OCI-LY3 (cell line): ENCODE measurements at regions not wholly inside any gene's neighbourhood (a gene's known extent, or its start where the extent isn't known, plus 50 kb on each side); places are given as distances from the start of the nearest gene placed in this dataset.

Source experiments
- H2AFZ ChIP-seq: fragments of 200-600, 300-600 bp; shearing (Covaris generic); 2 replicates; pipeline ENCODE4 v1.6.0; 2014; ENCODE audit warnings: antibody characterized with exemption, low read depth, low read length
- H3K27ac ChIP-seq: fragments of 200-600, 300-600 bp; sonication (generic); 2 replicates; pipeline ENCODE4 v1.5.1; 2014; ENCODE audit warnings: mild to moderate bottlenecking, low read length, moderate library complexity, mixed read lengths
- H3K27me3 ChIP-seq: fragments of 200-600, 300-600 bp; sonication (generic); 2 replicates; pipeline ENCODE4 v1.6.1; 2014; ENCODE audit warnings: low read depth, low read length, mixed read lengths
- H3K36me3 ChIP-seq: fragments of 200-600, 300-600 bp; sonication (generic); replicated peaks from 2 replicates; pipeline ENCODE3; 2014; ENCODE audit warnings: low read depth, low read length, mixed read lengths
- H3K4me1 ChIP-seq: fragments of 300-600, 200-600 bp; sonication (generic); 2 replicates; pipeline ENCODE4 v1.6.1; 2014; ENCODE audit warnings: low read length, mixed read lengths
- H3K4me2 ChIP-seq: fragments of 200-600, 300-600 bp; sonication (generic); 2 replicates; pipeline ENCODE4 v1.6.1; 2014; ENCODE audit warnings: low read length, mixed read lengths
- H3K4me3 ChIP-seq: fragments of 300-600, 200-600 bp; sonication (generic); 2 replicates; pipeline ENCODE4 v1.5.1; 2014; ENCODE audit warnings: antibody characterized with exemption, mild to moderate bottlenecking, low read length, moderate library complexity
- H3K79me2 ChIP-seq: fragments of 300-600, 200-600 bp; shearing (Covaris generic); 2 replicates; pipeline ENCODE4 v1.6.1; 2014; ENCODE audit warnings: mild to moderate bottlenecking, low read length, mixed read lengths
- H3K9ac ChIP-seq: fragments of 300-600, 200-600 bp; shearing (Covaris generic); 2 replicates; pipeline ENCODE4 v1.6.0; 2014; ENCODE audit warnings: mild to moderate bottlenecking, low read length, moderate library complexity
- H3K9me3 ChIP-seq: fragments of 200-600, 300-600 bp; shearing (Covaris generic); 2 replicates; pipeline ENCODE4 v1.6.1; 2014; ENCODE audit warnings: low read length, mixed read lengths; ENCODE audit not compliant: insufficient read depth
- H4K20me1 ChIP-seq: fragments of 200-600, 300-600 bp; sonication (generic); 2 replicates; pipeline ENCODE4 v1.6.1; 2016; ENCODE audit warnings: low read length, mixed read lengths; ENCODE audit not compliant: insufficient read depth
- EZH2phosphoT487 ChIP-seq: fragments of 200-600 bp; shearing (Covaris generic); IDR thresholded peaks from 2 replicates; pipeline ENCODE4 v1.6.1; 2018; ENCODE audit warnings: antibody characterized with exemption, mixed run types, low read depth
- TF ChIP-seq, protein P1 (sequence below): fragments of 200-600, 300-600 bp; sonication (generic); IDR thresholded peaks from 2 replicates; pipeline ENCODE4 v1.5.1; 2014; ENCODE audit warnings: antibody characterized with exemption, low read length, low read depth

DNA sequence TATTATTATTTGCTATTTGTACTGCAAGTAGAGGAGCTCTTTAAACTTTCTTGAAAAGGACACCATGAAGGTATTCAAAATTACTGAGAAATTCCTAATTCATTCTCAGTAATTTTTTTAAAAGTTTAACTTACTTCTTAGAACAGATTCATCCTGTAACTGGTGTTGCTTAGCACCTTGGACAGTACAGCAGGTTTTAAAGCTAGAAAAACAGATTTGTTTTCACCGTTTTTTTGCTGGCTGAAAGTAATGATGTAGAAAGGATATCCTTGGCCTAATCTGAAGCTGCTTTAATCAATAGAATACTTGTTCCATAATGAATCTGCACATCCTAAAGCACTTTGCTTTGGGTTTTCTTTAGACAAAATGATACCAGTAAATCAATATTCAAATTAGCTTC is 142.5 kb upstream of the TRAM1L1 start:
- no peaks in the 10 kb centered on the region for H3K9me3 ChIP-seq
- H4K20me1 ChIP-seq: no peaks in the 10 kb centered on the region
- no peak for TF ChIP-seq EZH2phosphoT487
- TF ChIP-seq, protein P1, sequence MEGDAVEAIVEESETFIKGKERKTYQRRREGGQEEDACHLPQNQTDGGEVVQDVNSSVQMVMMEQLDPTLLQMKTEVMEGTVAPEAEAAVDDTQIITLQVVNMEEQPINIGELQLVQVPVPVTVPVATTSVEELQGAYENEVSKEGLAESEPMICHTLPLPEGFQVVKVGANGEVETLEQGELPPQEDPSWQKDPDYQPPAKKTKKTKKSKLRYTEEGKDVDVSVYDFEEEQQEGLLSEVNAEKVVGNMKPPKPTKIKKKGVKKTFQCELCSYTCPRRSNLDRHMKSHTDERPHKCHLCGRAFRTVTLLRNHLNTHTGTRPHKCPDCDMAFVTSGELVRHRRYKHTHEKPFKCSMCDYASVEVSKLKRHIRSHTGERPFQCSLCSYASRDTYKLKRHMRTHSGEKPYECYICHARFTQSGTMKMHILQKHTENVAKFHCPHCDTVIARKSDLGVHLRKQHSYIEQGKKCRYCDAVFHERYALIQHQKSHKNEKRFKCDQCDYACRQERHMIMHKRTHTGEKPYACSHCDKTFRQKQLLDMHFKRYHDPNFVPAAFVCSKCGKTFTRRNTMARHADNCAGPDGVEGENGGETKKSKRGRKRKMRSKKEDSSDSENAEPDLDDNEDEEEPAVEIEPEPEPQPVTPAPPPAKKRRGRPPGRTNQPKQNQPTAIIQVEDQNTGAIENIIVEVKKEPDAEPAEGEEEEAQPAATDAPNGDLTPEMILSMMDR: no peak
- H2AFZ ChIP-seq: peak overlapping the region; percentile 19; the same call in 1 of the 2 replicates
- no peak overlapping the region for H3K4me2 ChIP-seq
- no peak overlapping the region for H3K9ac ChIP-seq
- H3K27me3 ChIP-seq: no peaks in the 10 kb centered on the region
- H3K4me3 ChIP-seq: no peak overlapping the region
- no peaks in the 10 kb centered on the region for H3K36me3 ChIP-seq
- H3K4me1 ChIP-seq: peaks cover 10% of the 10 kb centered on the region
- no peaks in the 10 kb centered on the region for H3K79me2 ChIP-seq
- H3K27ac ChIP-seq: no peak overlapping the region

DNA sequence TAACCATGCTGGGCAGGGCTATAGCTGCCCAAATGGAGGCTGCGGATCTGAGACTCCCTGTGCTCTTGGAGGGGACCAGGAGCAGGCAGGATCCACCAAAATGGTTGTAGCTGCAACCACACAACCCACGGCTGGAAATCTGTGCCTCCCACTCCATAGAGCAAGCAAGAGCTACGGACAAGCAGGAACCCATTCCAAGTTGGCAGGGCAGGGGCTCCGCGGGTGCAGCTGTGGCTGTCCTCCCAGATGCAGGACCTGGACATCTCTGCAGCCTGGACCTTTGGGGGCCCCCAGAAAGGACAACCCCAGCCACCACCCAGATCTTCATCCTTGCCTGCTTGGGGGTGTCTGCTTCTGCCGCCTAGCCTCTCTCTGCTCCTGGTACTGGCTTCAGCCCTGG is 154.1 kb upstream of the TRAM1L1 start:
- H3K9ac ChIP-seq: no peak overlapping the region
- H3K4me3 ChIP-seq: no peak overlapping the region
- H3K4me2 ChIP-seq: no peak overlapping the region
- H3K36me3 ChIP-seq: peaks cover 4% of the 10 kb centered on the region
- no peak overlapping the region for H3K27ac ChIP-seq
- H3K79me2 ChIP-seq: no peaks in the 10 kb centered on the region
- TF ChIP-seq, protein P1: no peak
- no peak for TF ChIP-seq EZH2phosphoT487
- H4K20me1 ChIP-seq: no peaks in the 10 kb centered on the region
- no peaks in the 10 kb centered on the region for H3K27me3 ChIP-seq
- H3K4me1 ChIP-seq: peaks cover 5% of the 10 kb centered on the region; the same call in 1 of the 2 replicates
- 0 out of 2 replicates have a peak, but pooled peaks cover 9% of the 10 kb centered on the region for H3K9me3 ChIP-seq
- H2AFZ ChIP-seq: no peak overlapping the region

DNA sequence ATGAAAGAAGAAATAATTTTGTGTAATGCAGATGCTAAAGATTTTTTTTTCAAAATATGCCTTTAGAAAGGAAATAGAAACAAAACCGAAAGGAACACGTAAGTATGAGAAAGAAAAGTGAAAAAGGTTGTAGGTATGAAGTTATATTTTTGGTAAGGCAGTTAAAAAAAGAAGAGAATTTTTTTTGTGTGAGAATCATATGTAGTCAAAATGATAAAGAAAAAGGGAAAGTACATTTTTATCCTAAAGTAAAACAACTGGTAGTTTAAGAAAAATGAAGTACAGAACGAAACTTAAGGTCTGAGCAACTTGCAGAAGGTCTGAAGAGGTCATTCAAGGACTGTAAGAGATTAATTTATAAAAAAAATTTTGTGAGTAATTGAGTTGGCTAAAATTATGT is 164.0 kb upstream of the TRAM1L1 start:
- H3K9ac ChIP-seq: no peak overlapping the region
- TF ChIP-seq EZH2phosphoT487: no peak
- TF ChIP-seq, protein P1: peak; percentile 23

DNA sequence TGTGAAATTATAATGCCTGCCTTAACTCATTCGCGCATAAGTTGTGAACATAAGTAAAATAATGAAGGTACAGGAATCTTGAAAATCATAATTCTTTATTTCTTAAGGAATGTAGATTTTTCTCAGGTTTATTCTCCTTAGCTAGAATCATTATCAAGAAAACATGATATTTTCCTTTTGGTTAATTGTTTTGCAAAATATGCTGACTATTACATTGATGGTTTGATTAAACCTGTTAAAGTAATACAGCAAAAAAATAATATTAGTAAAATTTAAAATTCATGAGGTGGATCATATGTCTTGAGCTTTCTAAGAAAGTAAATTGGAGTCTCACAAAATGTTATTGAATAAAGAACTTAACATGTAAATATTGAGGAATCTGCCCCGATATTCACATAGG is 178.7 kb upstream of the TRAM1L1 start:
- no peaks in the 10 kb centered on the region for H3K27me3 ChIP-seq
- TF ChIP-seq EZH2phosphoT487: no peak
- TF ChIP-seq, protein P1: no peak
- no peaks in the 10 kb centered on the region for H3K36me3 ChIP-seq
- no peaks in the 10 kb centered on the region for H3K9me3 ChIP-seq
- no peaks in the 10 kb centered on the region for H4K20me1 ChIP-seq
- no peaks in the 10 kb centered on the region for H3K4me1 ChIP-seq
- H3K4me3 ChIP-seq: no peak overlapping the region
- no peak overlapping the region for H3K9ac ChIP-seq
- no peaks in the 10 kb centered on the region for H3K79me2 ChIP-seq
- H3K27ac ChIP-seq: no peak overlapping the region
- H3K4me2 ChIP-seq: no peak overlapping the region
- H2AFZ ChIP-seq: no peak overlapping the region

More for the DNA sequence above, 164.0 kb upstream of the TRAM1L1 start:
- H3K27ac ChIP-seq: peak overlapping the region; percentile 61
- no peak overlapping the region for H2AFZ ChIP-seq
- H3K4me1 ChIP-seq: peaks cover 16% of the 10 kb centered on the region
- no peak overlapping the region for H3K4me3 ChIP-seq
- H4K20me1 ChIP-seq: no peaks in the 10 kb centered on the region
- H3K27me3 ChIP-seq: no peaks in the 10 kb centered on the region
- no peaks in the 10 kb centered on the region for H3K9me3 ChIP-seq
- H3K79me2 ChIP-seq: no peaks in the 10 kb centered on the region
- H3K36me3 ChIP-seq: peaks cover 20% of the 10 kb centered on the region
- peak overlapping the region; percentile 3; the same call in 1 of the 2 replicates for H3K4me2 ChIP-seq
